SU-DHL-6 (cell line): ENCODE measurements at regions not wholly inside any gene's neighbourhood (a gene's known extent, or its start where the extent isn't known, plus 50 kb on each side); places are given as distances from the start of the nearest gene placed in this dataset.

ENCODE experiments used
- CTCF ChIP-seq: fragments of 200-600 bp; sonication (generic); IDR thresholded peaks from one replicate; pipeline ENCODE4 v1.5.1; 2017; ENCODE audit warnings: antibody characterized with exemption, mild to moderate bottlenecking, low read length, moderate library complexity; ENCODE audit not compliant: insufficient read depth, poor library complexity, severe bottlenecking
- EZH2phosphoT487 ChIP-seq: fragments of 200-600 bp; sonication (generic), shearing (Covaris generic); conservative IDR thresholded peaks from 2 replicates; pipeline ENCODE4 v1.6.1; 2018; ENCODE audit warnings: mild to moderate bottlenecking, antibody characterized with exemption, low read length, moderate library complexity, mixed read lengths

GRCh38 chr3:154782151-154782550, 298.0 kb upstream of the MME start:
- TF ChIP-seq CTCF (no peak), EZH2phosphoT487 (no peak)
